GM23338 (cell line): ENCODE measurements at regions not wholly inside any gene's neighbourhood (a gene's known extent, or its start where the extent isn't known, plus 50 kb on each side); places are given as distances from the start of the nearest gene placed in this dataset.

Source experiments
- ATAC-seq: fragments of 200-7000 bp; cut with Tn5 transposase; 3 replicates; pipeline ENCODE4 v1.9.1; 2020
- DNase-seq: peaks from one replicate; pipeline ENCODE4 v3.0.0-alpha.2; 2015; ENCODE audit warnings: low spot score
- H2AFZ ChIP-seq: fragments of 200-600 bp; sonication (generic); 2 replicates; pipeline ENCODE4 v1.8.0; 2016; ENCODE audit warnings: antibody characterized with exemption, mild to moderate bottlenecking, moderate library complexity
- H3F3A ChIP-seq: fragments of 200-600 bp; sonication (generic); replicated peaks from 2 replicates; pipeline ENCODE4 v1.8.0; 2017; ENCODE audit warnings: antibody characterized with exemption, mixed run types, low read depth
- H3K27ac ChIP-seq: fragments of 200-600 bp; sonication (generic); 2 replicates; pipeline ENCODE4 v1.6.1; 2016; ENCODE audit warnings: low read depth
- H3K27me3 ChIP-seq: fragments of 200-600 bp; sonication (generic); 2 replicates; pipeline ENCODE4 v1.8.0; 2016; ENCODE audit warnings: mild to moderate bottlenecking, mixed run types, moderate library complexity; ENCODE audit not compliant: insufficient read depth
- H3K36me3 ChIP-seq: fragments of 200-600 bp; sonication (generic); 2 replicates; pipeline ENCODE4 v1.8.0; 2016; ENCODE audit warnings: mild to moderate bottlenecking; ENCODE audit not compliant: insufficient read depth
- H3K4me1 ChIP-seq: fragments of 200-600 bp; sonication (generic); 2 replicates; pipeline ENCODE4 v1.8.0; 2016; ENCODE audit warnings: mild to moderate bottlenecking, moderate library complexity; ENCODE audit not compliant: insufficient read depth
- H3K4me2 ChIP-seq: fragments of 200-600 bp; sonication (generic); 2 replicates; pipeline ENCODE4 v1.7.1; 2017; ENCODE audit warnings: mixed run types
- H3K4me3 ChIP-seq: fragments of 200-600 bp; sonication (generic); 2 replicates; pipeline ENCODE4 v1.6.1; 2016; ENCODE audit warnings: mixed run types
- H3K79me2 ChIP-seq: fragments of 200-600 bp; sonication (generic); replicated peaks from 2 replicates; pipeline ENCODE4 v1.8.0; 2017; ENCODE audit warnings: mild to moderate bottlenecking; ENCODE audit not compliant: insufficient read depth
- H3K9me2 ChIP-seq: fragments of 200-600 bp; sonication (generic); 2 replicates; pipeline ENCODE4 v1.8.0; 2017; ENCODE audit not compliant: insufficient read depth
- H4K20me1 ChIP-seq: fragments of 200-600 bp; sonication (generic); replicated peaks from 2 replicates; pipeline ENCODE4 v1.8.0; 2017; ENCODE audit warnings: mild to moderate bottlenecking; ENCODE audit not compliant: insufficient read depth
- H3K27ac Mint-ChIP-seq: 2 replicates; pipeline ENCODE4 v1.8.0; 2020; ENCODE audit warnings: inconsistent platforms, mild to moderate bottlenecking, moderate library complexity, mixed read lengths
- H3K27me3 Mint-ChIP-seq: 3 replicates; pipeline ENCODE4 v1.8.0; 2022; ENCODE audit warnings: low read depth, mild to moderate bottlenecking, moderate library complexity, mixed read lengths, inconsistent platforms; ENCODE audit not compliant: insufficient read depth, poor library complexity
- H3K36me3 Mint-ChIP-seq: 3 replicates; pipeline ENCODE4 v1.8.0; 2021; ENCODE audit warnings: low read depth, mild to moderate bottlenecking, inconsistent platforms, moderate library complexity, mixed read lengths
- H3K4me1 Mint-ChIP-seq: 3 replicates; pipeline ENCODE4 v1.8.0; 2020; ENCODE audit warnings: mild to moderate bottlenecking, inconsistent platforms, mixed read lengths
- H3K4me3 Mint-ChIP-seq: 3 replicates; pipeline ENCODE4 v1.8.0; 2021; ENCODE audit warnings: moderate library complexity, mild to moderate bottlenecking, inconsistent platforms, mixed read lengths
- H3K9me3 Mint-ChIP-seq: 3 replicates; pipeline ENCODE4 v1.8.0; 2020; ENCODE audit warnings: moderate library complexity, mild to moderate bottlenecking, inconsistent platforms, mixed read lengths
- CREB1 ChIP-seq: fragments of 250-450 bp; sonication (Bioruptor Pico); IDR thresholded peaks from 2 replicates; pipeline ENCODE4 v1.5.0; 2020; ENCODE audit warnings: low read depth, mild to moderate bottlenecking, moderate library complexity
- EZH2 ChIP-seq: fragments of 200-600 bp; sonication (generic); IDR thresholded peaks from one replicate; pipeline ENCODE4 v1.8.0; 2017; ENCODE audit warnings: antibody characterized with exemption, mild to moderate bottlenecking, low read depth; ENCODE audit not compliant: unreplicated experiment
- JUNB ChIP-seq: IDR thresholded peaks from one replicate; pipeline ENCODE4 v1.6.1; 2016; ENCODE audit warnings: antibody characterized with exemption; ENCODE audit not compliant: unreplicated experiment
- NANOG ChIP-seq: IDR thresholded peaks from 2 replicates; pipeline ENCODE4 v1.6.1; 2016; ENCODE audit warnings: antibody characterized with exemption, borderline replicate concordance
- POLR2AphosphoS5 ChIP-seq: IDR thresholded peaks from 2 replicates; pipeline ENCODE4 v1.6.1; 2016; ENCODE audit warnings: antibody characterized with exemption, low read depth
- STAT1 ChIP-seq: IDR thresholded peaks from one replicate; pipeline ENCODE4 v1.6.1; 2016; ENCODE audit warnings: antibody characterized with exemption; ENCODE audit not compliant: unreplicated experiment
- ZNF114 ChIP-seq: fragments of 250-450 bp; sonication (Bioruptor Pico); IDR thresholded peaks from 2 replicates; pipeline ENCODE4 v1.5.0; 2020; ENCODE audit warnings: mild to moderate bottlenecking, moderate library complexity
- ZNF331 ChIP-seq: fragments of 250-450 bp; sonication (Bioruptor Pico); IDR thresholded peaks from 2 replicates; pipeline ENCODE4 v1.5.0; 2020; ENCODE audit warnings: low read depth, mild to moderate bottlenecking, moderate library complexity
- TF ChIP-seq, protein P1 (sequence below): IDR thresholded peaks from one replicate; pipeline ENCODE4 v1.6.1; 2018; ENCODE audit warnings: antibody characterized with exemption; ENCODE audit not compliant: unreplicated experiment
- TF ChIP-seq, protein P2 (sequence below), 2 experiments: fragments of 200-600 bp in 1 of 2; sonication (generic) in 1 of 2; conservative IDR thresholded peaks; 2 replicates each; pipeline versions ENCODE4 v1.5.1 to v1.6.1; 2016 to 2017; ENCODE audit warnings: antibody characterized with exemption in 2 of 2, low read depth in 2 of 2, mild to moderate bottlenecking in 2 of 2, moderate library complexity in 1 of 2
- TF ChIP-seq, protein P3 (sequence below): IDR thresholded peaks from 2 replicates; pipeline ENCODE4 v1.6.1; 2016; ENCODE audit warnings: antibody characterized with exemption
- TF ChIP-seq, protein P4 (sequence below): fragments of 250-450 bp; sonication (Bioruptor Pico); IDR thresholded peaks from 2 replicates; pipeline ENCODE4 v1.5.0; 2020; ENCODE audit warnings: mild to moderate bottlenecking, moderate library complexity

DNA sequence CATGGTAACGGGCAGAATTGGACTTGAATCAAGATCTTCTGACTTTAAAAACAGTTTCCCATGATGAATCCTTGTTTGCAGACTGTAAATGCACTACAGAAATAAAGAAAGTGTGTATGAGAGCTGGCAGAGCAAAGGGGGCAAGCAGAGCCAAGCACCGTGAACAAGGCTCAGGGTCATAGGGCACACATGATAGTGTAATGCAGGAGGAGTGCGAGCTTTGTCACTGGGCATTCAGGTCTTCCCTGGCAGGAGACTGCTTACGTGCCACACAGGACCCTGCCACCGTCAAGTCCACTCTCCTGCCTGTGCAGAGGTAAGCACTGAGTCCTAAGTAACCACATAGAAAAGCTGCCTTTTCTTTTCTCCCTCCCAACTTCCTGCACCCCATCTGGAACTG is 93.1 kb upstream of the NPVF start:
- Mint-ChIP-seq H3K4me3 (no peak overlapping the region), H3K36me3 (no peaks in the 10 kb centered on the region), H3K9me3 (no peaks in the 10 kb centered on the region), H3K27ac (no peak overlapping the region), H3K27me3 (no peaks in the 10 kb centered on the region), H3K4me1 (peaks cover 31% of the 10 kb centered on the region)
- no peak overlapping the region for H3K27ac ChIP-seq
- TF ChIP-seq, protein P1, sequence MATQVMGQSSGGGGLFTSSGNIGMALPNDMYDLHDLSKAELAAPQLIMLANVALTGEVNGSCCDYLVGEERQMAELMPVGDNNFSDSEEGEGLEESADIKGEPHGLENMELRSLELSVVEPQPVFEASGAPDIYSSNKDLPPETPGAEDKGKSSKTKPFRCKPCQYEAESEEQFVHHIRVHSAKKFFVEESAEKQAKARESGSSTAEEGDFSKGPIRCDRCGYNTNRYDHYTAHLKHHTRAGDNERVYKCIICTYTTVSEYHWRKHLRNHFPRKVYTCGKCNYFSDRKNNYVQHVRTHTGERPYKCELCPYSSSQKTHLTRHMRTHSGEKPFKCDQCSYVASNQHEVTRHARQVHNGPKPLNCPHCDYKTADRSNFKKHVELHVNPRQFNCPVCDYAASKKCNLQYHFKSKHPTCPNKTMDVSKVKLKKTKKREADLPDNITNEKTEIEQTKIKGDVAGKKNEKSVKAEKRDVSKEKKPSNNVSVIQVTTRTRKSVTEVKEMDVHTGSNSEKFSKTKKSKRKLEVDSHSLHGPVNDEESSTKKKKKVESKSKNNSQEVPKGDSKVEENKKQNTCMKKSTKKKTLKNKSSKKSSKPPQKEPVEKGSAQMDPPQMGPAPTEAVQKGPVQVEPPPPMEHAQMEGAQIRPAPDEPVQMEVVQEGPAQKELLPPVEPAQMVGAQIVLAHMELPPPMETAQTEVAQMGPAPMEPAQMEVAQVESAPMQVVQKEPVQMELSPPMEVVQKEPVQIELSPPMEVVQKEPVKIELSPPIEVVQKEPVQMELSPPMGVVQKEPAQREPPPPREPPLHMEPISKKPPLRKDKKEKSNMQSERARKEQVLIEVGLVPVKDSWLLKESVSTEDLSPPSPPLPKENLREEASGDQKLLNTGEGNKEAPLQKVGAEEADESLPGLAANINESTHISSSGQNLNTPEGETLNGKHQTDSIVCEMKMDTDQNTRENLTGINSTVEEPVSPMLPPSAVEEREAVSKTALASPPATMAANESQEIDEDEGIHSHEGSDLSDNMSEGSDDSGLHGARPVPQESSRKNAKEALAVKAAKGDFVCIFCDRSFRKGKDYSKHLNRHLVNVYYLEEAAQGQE: no peak
- no peak for TF ChIP-seq STAT1
- TF ChIP-seq, protein P2, sequence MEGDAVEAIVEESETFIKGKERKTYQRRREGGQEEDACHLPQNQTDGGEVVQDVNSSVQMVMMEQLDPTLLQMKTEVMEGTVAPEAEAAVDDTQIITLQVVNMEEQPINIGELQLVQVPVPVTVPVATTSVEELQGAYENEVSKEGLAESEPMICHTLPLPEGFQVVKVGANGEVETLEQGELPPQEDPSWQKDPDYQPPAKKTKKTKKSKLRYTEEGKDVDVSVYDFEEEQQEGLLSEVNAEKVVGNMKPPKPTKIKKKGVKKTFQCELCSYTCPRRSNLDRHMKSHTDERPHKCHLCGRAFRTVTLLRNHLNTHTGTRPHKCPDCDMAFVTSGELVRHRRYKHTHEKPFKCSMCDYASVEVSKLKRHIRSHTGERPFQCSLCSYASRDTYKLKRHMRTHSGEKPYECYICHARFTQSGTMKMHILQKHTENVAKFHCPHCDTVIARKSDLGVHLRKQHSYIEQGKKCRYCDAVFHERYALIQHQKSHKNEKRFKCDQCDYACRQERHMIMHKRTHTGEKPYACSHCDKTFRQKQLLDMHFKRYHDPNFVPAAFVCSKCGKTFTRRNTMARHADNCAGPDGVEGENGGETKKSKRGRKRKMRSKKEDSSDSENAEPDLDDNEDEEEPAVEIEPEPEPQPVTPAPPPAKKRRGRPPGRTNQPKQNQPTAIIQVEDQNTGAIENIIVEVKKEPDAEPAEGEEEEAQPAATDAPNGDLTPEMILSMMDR (conservative IDR thresholded peaks at IDR 0.05; ENCODE audit: low read depth in 2 of 2): no peak
- TF ChIP-seq, protein P3, sequence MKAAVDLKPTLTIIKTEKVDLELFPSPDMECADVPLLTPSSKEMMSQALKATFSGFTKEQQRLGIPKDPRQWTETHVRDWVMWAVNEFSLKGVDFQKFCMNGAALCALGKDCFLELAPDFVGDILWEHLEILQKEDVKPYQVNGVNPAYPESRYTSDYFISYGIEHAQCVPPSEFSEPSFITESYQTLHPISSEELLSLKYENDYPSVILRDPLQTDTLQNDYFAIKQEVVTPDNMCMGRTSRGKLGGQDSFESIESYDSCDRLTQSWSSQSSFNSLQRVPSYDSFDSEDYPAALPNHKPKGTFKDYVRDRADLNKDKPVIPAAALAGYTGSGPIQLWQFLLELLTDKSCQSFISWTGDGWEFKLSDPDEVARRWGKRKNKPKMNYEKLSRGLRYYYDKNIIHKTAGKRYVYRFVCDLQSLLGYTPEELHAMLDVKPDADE: no peak
- no peak for TF ChIP-seq ZNF331 (CRISPR knock-in tag)
- TF ChIP-seq JUNB: no peak
- TF ChIP-seq POLR2AphosphoS5: no peak
- no peak for TF ChIP-seq NANOG
- TF ChIP-seq EZH2: no peak
- no peak for TF ChIP-seq CREB1 (CRISPR knock-in tag)
- no peak for TF ChIP-seq ZNF114 (CRISPR knock-in tag)
- TF ChIP-seq, protein P4, sequence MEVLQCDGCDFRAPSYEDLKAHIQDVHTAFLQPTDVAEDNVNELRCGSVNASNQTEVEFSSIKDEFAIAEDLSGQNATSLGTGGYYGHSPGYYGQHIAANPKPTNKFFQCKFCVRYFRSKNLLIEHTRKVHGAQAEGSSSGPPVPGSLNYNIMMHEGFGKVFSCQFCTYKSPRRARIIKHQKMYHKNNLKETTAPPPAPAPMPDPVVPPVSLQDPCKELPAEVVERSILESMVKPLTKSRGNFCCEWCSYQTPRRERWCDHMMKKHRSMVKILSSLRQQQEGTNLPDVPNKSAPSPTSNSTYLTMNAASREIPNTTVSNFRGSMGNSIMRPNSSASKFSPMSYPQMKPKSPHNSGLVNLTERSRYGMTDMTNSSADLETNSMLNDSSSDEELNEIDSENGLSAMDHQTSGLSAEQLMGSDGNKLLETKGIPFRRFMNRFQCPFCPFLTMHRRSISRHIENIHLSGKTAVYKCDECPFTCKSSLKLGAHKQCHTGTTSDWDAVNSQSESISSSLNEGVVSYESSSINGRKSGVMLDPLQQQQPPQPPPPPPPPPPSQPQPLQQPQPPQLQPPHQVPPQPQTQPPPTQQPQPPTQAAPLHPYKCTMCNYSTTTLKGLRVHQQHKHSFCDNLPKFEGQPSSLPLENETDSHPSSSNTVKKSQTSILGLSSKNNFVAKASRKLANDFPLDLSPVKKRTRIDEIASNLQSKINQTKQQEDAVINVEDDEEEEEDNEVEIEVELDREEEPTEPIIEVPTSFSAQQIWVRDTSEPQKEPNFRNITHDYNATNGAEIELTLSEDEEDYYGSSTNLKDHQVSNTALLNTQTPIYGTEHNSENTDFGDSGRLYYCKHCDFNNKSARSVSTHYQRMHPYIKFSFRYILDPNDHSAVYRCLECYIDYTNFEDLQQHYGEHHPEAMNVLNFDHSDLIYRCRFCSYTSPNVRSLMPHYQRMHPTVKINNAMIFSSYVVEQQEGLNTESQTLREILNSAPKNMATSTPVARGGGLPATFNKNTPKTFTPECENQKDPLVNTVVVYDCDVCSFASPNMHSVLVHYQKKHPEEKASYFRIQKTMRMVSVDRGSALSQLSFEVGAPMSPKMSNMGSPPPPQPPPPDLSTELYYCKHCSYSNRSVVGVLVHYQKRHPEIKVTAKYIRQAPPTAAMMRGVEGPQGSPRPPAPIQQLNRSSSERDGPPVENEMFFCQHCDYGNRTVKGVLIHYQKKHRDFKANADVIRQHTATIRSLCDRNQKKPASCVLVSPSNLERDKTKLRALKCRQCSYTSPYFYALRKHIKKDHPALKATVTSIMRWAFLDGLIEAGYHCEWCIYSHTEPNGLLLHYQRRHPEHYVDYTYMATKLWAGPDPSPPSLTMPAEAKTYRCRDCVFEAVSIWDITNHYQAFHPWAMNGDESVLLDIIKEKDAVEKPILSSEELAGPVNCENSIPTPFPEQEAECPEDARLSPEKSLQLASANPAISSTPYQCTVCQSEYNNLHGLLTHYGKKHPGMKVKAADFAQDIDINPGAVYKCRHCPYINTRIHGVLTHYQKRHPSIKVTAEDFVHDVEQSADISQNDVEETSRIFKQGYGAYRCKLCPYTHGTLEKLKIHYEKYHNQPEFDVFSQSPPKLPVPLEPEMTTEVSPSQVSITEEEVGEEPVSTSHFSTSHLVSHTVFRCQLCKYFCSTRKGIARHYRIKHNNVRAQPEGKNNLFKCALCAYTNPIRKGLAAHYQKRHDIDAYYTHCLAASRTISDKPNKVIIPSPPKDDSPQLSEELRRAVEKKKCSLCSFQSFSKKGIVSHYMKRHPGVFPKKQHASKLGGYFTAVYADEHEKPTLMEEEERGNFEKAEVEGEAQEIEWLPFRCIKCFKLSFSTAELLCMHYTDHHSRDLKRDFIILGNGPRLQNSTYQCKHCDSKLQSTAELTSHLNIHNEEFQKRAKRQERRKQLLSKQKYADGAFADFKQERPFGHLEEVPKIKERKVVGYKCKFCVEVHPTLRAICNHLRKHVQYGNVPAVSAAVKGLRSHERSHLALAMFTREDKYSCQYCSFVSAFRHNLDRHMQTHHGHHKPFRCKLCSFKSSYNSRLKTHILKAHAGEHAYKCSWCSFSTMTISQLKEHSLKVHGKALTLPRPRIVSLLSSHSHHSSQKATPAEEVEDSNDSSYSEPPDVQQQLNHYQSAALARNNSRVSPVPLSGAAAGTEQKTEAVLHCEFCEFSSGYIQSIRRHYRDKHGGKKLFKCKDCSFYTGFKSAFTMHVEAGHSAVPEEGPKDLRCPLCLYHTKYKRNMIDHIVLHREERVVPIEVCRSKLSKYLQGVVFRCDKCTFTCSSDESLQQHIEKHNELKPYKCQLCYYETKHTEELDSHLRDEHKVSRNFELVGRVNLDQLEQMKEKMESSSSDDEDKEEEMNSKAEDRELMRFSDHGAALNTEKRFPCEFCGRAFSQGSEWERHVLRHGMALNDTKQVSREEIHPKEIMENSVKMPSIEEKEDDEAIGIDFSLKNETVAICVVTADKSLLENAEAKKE: no peak
- H3K9me2 ChIP-seq: no peaks in the 10 kb centered on the region
- ATAC-seq (no peak), DNase-seq (no peak)
- H3K4me3 ChIP-seq: no peak overlapping the region
- peak overlapping the region; percentile 74; the same call in 1 of the 2 replicates for H2AFZ ChIP-seq
- no peaks in the 10 kb centered on the region for H3K27me3 ChIP-seq
- no peaks in the 10 kb centered on the region for H3K36me3 ChIP-seq
- H3K79me2 ChIP-seq: no peaks in the 10 kb centered on the region
- no peaks in the 10 kb centered on the region for H4K20me1 ChIP-seq
- peaks cover 13% of the 10 kb centered on the region for H3K4me1 ChIP-seq
- H3K4me2 ChIP-seq: no peak overlapping the region
- no peaks in the 10 kb centered on the region for H3F3A ChIP-seq
